HUES48 (cell line): ENCODE measurements at regions not wholly inside any gene's neighbourhood (a gene's known extent, or its start where the extent isn't known, plus 50 kb on each side); places are given as distances from the start of the nearest gene placed in this dataset.
"Not testable (repeated sequence)": the region's sequence is repeated elsewhere in the genome, so short reads cannot be mapped to it uniquely, and the experiment has no call there.

Source experiments
- H3K27ac ChIP-seq: one replicate; pipeline ENCODE4 v1.7.0; 2013; ENCODE audit warnings: low read depth, low read length, inconsistent platforms
- H3K27me3 ChIP-seq: 2 replicates; pipeline ENCODE4 v1.6.1; 2013; ENCODE audit warnings: mild to moderate bottlenecking, low read length; ENCODE audit not compliant: control insufficient read depth, insufficient read depth
- H3K36me3 ChIP-seq: 2 replicates; pipeline ENCODE4 v1.6.1; 2013; ENCODE audit warnings: low read length; ENCODE audit not compliant: control insufficient read depth, insufficient read depth
- H3K4me1 ChIP-seq: 2 replicates; pipeline ENCODE4 v1.6.1; 2013; ENCODE audit warnings: mild to moderate bottlenecking, low read length; ENCODE audit not compliant: control insufficient read depth, insufficient read depth
- H3K4me3 ChIP-seq: 2 replicates; pipeline ENCODE4 v1.5.1; 2013; ENCODE audit warnings: mild to moderate bottlenecking, low read depth, low read length
- H3K9ac ChIP-seq: 2 replicates; pipeline ENCODE4 v1.6.1; 2013; ENCODE audit warnings: mild to moderate bottlenecking, low read depth, low read length, moderate library complexity
- H3K9me3 ChIP-seq: 2 replicates; pipeline ENCODE4 v1.6.1; 2013; ENCODE audit warnings: low read length; ENCODE audit not compliant: control insufficient read depth, insufficient read depth

GRCh38 chr12:37666069-37666781, 650.3 kb upstream of the ALG10B start:
- Histone ChIP-seq H3K27ac (no peak overlapping the region), H3K4me1 (no peaks in the 10 kb centered on the region), H3K27me3 (no peaks in the 10 kb centered on the region), H3K9me3 (peaks cover 64% of the 10 kb centered on the region), H3K4me3 (no peak overlapping the region; the same call in 1 of the 2 replicates), H3K9ac (no peak overlapping the region), H3K36me3 (no peaks in the 10 kb centered on the region)

- H3K9me3 ChIP-seq: peaks cover 83% of the 10 kb centered on the region
- not testable (repeated sequence) for H3K4me3 ChIP-seq, H3K27ac ChIP-seq, H3K9ac ChIP-seq, H3K36me3 ChIP-seq, H3K27me3 ChIP-seq, H3K4me1 ChIP-seq
Observed at GRCh38 chr12:37668557-37668956, 648.0 kb upstream of the ALG10B start.

DNA sequence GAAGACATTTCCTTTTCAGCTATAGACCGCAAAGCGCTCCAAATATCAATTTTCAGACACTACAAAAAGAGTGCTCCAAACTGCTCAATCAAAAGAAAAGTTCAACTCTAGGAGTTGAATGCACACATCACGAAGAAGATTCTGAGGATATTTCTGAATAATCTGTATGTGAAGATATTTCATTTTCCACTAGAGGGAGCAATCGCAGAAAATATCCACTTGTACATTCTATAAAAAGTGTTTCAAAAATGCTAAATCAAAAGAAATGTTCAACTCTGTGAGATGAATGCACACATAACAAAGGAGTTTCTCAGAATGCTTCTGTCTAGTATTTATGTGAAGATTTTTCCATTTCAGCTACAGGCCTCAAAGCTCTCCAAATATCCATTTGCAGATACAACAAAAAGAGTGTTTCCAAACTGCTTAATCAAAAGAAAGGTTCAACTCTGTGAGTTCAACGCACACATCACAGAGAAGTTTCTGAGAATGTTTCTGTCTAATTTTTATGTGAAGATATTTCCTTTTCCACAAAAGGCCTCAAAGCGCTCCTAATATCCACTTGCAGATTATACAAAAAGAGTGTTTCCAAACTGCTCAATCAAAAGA, 643.8 kb upstream of the ALG10B start:
- Histone ChIP-seq H3K27ac (no peak overlapping the region), H3K27me3 (no peaks in the 10 kb centered on the region), H3K4me3 (no peak overlapping the region), H3K9me3 (peaks cover 96% of the 10 kb centered on the region), H3K4me1 (no peaks in the 10 kb centered on the region), H3K36me3 (no peaks in the 10 kb centered on the region), H3K9ac (no peak overlapping the region)

DNA sequence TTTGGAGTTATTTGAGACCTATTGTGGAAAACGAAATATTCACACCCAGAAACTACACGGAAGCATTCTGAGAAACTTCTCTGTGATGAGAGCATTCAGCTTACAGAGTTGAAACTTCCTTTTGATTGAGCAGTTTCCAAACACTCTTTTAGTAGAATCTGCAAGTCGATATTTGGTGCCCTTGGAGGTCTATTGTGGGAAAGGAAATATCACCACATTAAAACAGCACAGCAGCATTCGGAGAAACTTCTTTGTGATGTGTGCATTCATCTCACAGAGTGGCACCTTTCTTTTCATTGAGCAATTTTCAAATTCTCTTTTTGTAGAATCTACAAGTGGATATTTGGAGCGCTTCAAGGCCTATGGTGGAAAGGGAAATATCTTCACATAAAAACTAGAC, 595.7 kb upstream of the ALG10B start:
- Histone ChIP-seq H3K9me3 (peaks cover 83% of the 10 kb centered on the region), H3K36me3 (no peaks in the 10 kb centered on the region), H3K27ac (no peak overlapping the region), H3K27me3 (no peaks in the 10 kb centered on the region), H3K4me1 (no peaks in the 10 kb centered on the region), H3K4me3 (no peak overlapping the region), H3K9ac (no peak overlapping the region)

- Histone ChIP-seq H3K9ac (no peak overlapping the region), H3K36me3 (no peaks in the 10 kb centered on the region), H3K27ac (no peak overlapping the region), H3K4me3 (no peak overlapping the region), H3K27me3 (no peaks in the 10 kb centered on the region), H3K4me1 (no peaks in the 10 kb centered on the region), H3K9me3 (peaks cover 75% of the 10 kb centered on the region)
Observed at GRCh38 chr12:37733856-37734255, 582.7 kb upstream of the ALG10B start.
